ENCODE measurements at regions not wholly inside any gene's neighbourhood (a gene's known extent, or its start where the extent isn't known, plus 50 kb on each side); places are given as distances from the start of the nearest gene placed in this dataset.
"Not testable (repeated sequence)": the region's sequence is repeated elsewhere in the genome, so short reads cannot be mapped to it uniquely, and the experiment has no call there.

DNA sequence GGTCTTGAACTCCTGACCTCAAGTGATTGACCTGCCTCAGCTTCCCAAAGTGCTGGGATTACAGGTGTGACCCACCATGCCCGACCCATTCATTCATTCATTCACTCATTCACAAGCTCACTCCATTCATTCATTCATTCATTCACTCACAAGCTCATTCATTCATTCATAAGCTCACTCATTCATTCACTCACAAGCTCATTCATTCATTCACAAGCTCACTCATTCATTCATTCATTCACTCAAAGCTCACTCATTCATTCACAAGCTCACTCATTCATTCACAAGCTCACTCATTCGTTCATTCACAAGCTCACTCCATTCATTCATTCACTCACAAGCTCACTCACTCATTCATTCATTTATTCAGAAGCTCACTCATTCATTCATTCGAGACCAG is 198.6 kb downstream of the SHOX start:
- DNase-seq = no peak

DNA sequence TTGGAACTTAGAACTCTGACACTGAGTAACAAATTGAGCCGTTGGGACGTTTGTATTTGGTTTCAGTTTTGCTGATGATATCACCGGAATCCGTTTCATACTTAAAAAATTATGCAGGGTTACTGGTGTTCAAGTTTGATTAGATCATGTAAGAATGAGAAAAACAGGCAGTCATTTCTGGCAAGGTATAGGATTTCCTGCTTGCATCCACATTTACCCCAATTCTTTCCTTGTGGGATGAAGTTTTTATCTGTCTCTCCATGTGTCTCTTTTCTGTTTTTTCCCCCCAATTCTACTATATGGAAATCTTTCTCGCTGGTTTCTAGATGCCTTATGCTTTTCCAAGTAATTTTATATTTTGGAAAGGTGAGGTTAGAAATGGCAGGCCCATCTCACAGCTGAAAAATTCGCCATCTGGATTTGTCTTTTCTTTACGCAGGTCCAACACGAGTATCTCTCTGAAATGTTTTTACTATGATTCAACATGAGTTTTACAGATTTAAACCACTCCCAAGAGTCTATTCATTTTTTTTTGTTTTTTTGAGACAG is 197.9 kb downstream of the SHOX start:
- no peak for DNase-seq

DNA sequence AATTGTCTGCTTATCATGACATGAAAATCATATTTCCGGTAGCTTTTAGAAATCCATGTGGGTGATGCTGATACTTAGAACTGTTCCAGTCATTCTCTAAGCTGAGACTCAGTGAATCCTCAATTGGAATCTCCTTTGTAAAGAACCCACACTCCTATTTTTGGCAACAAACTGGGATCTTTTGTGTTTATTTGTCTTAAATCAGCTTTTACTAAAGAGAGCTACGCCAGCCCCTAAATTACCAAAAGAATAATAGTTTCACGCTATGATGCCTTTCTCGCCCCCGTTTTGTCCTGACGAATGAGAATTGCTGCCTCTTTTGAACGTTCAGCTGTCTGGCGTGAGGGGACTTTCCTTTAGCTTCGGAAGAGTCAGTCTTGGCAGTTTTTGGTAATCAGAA is 195.9 kb downstream of the SHOX start:
- no peak for DNase-seq

DNA sequence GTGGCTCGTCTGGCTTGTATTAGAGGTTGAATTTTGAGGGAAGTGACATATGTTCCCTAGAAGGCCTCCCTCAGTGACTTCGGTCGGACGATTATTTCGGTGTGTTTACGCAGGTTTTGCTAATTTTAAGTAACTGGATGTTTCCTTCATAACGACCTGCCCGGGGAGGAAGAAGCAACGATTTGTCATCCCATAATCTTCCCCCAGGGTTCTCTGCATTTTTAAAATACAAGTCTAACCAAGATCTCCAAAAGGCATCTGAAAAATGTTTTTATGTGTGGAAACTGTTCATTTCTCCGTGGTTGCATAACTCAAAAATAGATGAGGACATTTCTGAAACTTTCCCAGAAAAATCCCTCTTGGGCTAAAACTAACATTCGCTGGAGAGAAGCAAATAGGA is 195.4 kb downstream of the SHOX start:
- DNase-seq = no peak

DNA sequence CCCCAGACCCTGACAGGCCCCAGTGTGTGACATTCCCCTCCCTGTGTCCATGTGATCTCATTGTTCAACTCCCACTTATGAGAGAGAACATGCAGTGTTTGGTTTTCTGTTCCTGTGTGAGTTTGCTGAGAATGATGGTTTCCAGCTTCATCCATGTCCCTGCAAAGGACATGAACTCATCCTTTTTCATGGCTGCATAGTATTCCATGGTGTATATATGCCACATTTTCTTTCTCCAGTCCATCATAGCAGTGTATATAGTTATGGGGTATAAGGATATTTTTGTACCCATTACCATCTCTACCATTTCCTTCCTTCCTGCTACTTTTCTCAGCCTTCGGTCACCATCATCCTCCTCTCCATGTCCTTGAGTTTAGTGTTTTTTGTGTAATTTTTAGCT is 192.5 kb downstream of the SHOX start:
- not testable (repeated sequence) for DNase-seq

DNA sequence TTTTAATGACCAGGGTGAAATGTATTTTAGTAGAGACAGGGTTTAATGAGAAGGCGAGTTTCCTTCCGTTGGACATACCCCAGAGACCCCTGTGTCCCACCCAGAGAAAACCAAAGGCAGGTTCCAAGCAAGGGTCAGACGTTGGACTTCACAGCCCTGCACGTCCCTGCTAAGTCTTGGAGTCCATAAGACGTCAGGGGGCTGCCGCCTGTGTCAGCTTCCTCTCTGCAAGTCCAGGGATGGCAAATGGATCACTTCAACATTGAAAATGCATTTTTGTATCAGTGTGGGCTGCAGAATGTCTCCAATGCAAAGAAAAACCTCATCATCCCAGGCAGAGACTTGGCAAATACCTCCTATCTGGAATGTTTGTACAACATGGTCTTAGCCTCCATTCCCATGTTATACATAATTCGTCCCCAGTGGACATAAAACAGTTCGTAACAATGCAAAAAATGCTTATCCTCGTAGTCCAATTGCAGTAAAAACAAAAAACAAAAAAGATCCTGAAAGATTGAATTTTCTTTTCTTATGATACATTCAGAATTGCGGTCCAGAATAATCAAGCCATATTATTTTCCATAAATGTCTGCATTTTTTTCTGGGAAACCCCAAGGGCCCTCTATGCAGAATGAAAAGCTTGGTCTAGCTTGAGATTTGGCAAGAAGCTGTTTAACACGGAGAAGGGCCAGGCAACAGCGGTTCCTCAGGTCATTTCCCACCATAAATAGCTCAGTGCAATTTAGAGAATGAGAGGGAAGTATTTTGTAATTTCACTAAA is 190.9 kb downstream of the SHOX start:
- no peak for DNase-seq

DNA sequence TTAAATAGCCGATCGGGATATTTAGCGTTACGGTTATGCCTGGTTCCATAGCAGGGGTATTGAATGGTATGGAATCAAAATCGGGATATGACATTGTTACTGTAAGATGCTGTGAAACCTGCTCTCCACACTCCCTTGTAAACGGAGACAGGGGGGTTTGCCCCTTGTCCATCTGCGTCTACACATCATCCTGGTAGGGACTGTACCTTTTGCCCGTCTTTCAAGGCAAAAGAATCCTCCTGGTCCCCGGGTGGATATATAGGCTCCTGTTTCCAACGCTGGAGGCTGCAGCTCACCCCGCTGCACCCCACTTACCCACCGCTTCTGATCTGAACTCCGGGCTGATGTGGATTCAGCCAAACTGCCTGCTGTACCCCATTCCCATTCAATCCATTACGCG is 189.1 kb downstream of the SHOX start:
- no peak for DNase-seq

DNA sequence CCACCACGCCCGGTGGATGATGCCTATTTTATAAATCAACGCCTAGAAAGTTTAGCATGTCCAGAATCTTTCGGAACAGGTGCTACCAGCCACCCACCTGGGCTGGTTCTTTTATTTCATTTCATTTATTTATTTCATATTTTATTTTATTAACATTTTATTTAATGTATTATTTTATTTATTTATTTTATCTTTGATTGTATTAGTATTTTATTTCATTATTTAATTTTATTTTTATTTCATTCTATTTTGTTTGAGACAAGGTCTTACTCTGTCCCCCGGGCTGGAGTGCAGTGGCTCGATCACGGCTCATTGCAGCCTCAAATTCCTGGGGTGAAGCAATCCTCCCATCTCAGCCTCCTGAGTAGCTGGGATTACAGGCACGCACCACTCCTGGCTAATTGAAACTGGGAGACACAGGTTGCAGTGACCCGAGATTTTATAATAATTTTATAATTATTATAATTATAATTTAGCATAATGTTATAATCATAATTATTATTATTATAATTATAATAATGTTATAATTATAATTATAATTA is 187.2 kb downstream of the SHOX start:
- no peak for DNase-seq

DNA sequence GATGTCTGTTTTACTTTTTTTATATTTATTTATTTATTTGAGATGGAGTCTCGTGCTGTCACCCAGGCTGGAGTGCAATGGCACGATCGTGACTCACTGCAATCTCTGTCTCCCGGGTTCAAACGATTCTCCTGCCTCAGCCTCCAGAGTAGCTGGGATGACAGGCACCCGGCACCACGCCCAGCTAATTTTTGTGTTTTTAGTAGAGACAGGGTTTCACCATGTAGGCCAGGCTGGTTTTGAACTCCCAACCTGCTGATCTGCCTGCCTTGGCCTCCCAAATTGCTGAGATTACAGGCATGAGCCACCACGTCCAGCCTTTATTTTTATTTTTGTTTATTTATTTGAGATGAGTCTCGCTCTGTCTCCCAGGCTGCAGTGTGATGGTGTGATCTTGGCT is 186.6 kb downstream of the SHOX start:
- DNase-seq = not testable (repeated sequence)

DNA sequence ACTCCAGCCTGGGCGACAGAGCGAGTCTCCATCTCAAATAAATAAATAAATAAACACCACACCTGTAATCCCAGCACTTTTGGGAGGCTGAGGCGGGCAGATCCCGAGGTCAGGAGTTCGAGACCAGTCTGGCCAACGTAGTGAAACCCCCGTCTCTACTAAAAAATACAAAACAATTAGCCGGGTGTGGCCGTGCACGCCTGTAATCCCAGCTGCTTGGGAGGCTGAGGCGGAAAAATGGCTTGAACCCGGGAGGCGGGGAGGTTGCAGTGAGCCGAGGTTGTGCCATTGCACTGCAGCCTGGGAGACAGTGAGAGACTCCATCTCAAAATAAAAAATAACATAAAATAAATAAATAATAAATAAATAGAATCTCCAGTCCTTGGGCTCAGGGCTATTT is 185.8 kb downstream of the SHOX start:
- DNase-seq = no peak

DNA sequence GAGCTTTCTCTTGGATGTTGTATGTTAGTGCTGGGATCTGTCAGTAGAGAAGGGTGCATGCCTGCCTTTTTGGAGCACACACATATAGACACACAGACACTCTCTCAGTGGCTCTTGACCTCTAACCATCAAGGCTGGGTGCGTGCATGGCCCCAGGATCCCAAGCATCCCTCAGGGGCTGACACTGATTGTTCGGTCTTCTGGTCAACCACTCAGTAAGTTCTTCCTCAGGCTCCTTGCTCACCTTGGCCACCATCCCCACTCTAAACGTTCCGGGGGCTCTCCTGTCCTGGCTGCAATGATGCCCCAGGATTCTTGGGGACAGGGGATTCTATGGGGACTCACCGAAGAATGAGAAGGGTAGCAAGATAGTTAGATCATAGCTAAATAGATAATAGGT is 179.6 kb downstream of the SHOX start:
- no peak for DNase-seq

DNA sequence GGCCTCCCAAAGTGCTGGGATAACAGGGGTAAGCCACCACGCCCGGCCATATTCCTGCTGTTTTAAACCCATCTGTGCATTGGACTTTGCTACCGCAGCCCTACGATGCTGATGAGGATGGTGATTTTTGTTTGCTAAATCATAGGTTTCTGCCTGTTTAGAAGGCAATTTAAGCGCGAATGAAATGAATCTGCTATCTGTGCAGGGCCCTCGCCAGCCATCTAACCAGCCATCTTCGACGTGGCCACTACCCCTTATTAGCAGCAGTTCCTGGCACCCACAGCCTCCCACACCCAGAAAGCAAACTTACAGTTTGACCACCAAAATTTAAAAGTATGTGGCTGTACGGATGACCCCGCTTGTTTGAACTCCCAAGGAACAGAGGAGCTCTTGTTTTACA is 178.5 kb downstream of the SHOX start:
- DNase-seq = no peak

DNA sequence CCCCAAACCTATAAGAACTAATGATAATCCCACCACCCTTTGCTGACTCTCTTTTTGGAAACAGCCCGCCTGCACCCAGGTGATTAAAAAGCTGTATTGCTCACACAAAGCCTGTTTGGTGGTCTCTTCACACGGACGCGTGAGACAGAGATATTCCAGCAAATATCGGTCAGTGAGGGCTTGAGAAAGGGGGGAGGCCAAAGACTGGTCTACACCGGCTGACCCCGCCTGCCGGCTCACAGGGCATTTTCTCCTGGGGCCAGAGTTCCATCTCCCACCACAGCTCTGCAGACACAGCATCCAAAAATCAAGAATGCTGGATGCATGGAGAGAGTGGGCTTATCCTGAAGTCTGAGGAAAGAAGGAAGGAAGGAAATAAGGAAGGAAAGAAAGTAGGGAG is 176.0 kb downstream of the SHOX start:
- DNase-seq = no peak

DNA sequence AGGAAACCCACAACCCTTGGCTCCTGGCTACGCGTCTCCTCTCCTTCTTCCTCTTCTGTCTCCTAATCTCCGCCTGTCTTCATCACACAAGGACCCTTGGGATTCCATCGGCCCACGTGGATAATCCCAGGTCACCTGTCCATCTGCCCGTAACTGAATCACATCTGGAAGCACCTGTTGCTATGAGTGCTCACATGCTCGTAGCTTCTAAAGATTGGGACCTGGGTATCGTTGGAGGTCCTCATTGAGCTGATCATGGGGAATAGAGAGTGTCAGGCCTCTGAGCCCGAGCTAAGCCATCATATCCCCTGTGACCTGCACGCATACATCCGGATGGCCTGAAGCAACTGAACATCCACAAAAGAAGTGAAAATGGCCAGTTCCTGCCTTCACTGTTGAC is 175.4 kb downstream of the SHOX start:
- no peak for DNase-seq

DNA sequence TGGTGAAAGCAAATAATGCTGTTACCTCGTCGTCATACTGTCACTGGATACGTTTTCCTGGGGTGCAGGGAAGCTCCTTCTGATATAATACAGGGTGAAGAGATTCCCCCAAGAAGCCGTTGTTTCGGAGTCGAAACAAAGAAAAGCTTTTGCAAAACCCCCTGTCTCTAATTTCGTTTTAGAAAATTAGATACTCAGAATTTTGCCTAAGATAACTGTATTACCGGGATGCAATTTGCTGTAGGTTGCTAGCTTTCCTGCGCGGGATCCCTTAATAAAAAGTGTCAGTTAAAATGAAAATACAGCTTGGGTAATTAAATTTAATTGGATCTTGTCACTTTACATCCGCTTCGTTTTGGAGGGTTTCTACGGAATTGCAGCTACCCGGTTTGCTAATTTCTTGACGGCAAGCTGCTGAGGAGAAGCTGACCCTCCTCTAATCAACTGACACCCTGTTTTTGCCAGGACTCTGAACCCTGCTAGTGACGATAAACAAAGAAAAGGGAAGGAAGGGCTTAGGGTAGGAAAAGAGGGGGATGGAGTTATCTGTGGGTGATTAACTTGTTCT is 174.6 kb downstream of the SHOX start:
- DNase-seq = no peak

DNA sequence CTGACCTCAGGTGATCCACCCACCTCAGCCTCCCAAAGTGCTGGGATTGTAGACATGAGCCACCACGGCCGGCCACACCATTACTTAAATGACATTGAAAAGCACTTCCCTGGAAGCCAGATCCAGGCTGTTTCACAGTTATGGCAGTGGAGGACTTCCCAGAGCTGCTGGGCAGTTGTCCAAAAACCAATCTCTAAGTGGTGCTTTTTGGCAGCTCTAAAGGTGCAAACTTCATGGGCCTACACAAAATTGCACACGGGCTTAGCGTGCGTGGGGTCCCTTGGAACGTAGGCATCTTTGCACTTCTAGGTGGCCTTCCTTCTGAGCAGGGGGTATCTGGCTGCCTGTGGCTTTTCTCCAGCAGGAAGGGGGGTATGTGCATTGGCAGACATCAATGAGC is 172.3 kb downstream of the SHOX start:
- no peak for DNase-seq

DNA sequence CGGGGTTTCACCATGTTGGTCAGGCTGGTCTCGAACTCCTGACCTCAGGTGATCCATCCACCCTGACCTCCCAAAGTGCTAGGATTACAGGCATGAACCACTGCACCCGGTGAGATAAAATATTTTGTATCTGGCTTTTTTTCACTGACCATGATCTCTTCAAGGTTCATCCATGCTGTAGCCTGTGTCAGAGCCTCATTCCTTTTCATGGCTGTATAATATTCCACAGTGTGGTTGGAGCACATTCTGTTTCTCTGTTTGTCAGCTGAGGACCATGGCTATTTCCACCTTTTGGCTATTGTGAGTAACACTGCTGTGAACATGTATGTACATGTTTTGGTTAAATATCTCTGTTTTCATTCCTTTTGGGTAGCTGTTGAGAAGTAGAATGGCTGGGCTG is 169.2 kb downstream of the SHOX start:
- DNase-seq = no peak

DNA sequence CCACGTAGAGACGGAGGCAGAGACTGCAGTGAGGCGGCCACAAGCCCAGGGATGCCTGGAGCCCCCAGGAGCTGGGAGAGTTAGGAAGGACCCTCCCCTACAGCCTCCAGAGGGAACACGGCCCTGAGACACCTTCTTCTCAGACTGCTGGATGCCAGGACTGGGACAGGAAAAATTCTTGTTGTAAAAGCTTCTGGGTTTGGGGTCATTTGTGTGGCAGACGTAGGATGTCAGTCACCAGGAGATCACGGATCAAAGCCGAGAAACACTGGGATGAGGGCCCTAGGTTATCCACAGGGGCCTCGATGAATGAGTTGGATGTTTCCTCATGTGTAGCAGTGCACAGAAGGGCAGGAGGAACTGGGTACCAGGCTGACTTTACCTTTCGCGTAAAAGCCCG is 163.7 kb downstream of the SHOX start:
- DNase-seq = no peak

DNA sequence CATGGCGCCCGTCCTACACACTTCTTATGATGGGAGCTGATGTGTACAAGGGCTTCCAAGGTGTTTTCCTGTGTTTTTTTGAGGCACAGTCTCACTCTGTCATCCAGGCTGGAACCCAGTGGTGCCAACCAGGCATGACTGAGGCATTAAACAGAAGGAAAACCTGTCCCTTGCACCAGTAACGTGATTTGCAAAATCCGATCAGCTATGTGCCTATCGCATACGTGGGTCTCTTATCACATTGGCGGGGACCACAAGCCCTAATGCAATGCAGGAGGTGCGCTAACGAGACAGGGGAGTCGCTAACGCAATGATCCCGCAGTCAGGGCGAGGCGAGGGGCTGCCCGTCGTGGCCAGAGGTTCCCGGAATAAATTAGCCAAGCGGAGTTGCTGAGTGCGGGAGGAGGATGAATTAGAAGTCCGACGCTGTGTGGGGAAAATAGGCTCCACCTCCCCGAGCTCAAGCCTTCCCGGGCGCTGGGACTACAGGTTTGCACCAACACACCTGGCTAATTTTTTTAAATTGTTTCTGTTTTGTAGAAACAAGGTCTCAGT is 162.7 kb downstream of the SHOX start:
- no peak for DNase-seq

DNA sequence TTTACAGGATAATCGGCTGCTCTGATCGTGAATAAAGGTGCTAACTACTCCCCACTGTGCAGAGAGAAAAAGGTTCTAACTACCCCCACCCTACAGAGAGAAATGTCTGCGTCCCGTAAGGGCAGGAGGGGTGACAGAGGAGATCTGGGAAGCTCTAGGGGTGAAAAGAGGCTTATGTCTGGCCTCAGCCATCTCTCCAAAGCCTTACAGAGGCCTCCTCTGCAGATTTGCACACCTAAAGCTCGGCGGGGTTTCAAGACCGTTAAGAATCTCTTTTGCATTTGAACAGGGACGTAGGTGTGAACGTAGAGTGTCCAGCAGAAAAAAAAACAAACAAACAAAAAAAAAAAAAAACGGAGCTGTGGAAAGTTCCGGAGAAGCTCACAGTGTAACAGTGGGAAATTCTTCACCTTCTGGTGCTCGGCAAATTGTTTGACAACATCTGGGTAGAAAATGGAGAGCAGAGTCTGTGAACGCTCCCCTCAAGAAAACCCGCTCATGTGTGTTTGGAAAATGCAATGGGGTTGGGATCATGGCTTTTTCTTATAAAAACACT is 161.0 kb downstream of the SHOX start:
- no peak for DNase-seq

DNA sequence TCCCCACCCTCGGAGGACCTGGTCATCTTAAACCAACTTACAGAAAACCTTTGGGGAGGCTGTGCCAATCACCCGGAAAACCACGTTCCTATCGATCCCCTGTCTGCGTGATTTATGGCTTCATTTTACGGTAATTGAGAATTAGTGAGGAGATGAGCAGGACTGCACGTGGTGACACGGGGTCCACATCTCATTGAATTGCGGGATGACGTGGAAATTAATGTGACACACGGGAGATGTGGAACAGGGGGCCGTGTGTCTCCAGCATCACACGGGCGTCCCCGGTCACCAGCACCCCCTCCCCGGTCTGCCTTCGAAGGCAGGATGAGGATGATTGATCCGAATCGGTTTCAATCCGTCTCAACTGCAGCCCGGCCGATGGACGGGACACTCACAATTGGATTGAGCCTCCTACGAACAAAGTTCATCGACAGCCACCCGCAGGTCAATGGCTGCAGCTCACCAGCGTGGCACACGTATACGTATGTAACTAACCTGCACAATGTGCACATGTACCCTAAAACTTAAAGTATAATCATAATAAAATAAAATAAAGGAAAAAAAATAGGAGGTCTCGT is 160.3 kb downstream of the SHOX start:
- no peak for DNase-seq

DNA sequence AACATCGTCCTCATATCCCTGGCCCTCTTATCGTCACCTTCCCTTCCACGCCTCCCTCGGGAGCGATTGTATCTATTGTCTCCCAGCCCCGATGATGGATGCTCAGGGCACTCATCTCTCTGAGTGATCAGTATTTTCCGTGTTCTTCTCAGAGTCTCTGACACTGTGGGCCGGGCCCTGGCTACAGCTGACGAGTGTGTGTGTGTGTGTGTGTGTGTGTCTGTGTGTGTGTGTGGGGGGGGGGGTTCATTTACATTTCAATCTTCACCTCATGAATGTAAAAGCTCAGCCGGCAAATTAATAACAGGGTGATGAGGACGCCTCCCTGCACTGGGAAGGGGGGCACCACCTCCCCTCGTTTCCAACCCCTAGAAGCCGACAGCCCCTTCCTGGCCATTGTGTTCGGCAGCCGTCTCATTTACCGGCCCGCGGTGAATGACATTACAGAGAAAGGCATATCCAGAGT is 159.5 kb downstream of the SHOX start:
- DNase-seq = no peak

DNA sequence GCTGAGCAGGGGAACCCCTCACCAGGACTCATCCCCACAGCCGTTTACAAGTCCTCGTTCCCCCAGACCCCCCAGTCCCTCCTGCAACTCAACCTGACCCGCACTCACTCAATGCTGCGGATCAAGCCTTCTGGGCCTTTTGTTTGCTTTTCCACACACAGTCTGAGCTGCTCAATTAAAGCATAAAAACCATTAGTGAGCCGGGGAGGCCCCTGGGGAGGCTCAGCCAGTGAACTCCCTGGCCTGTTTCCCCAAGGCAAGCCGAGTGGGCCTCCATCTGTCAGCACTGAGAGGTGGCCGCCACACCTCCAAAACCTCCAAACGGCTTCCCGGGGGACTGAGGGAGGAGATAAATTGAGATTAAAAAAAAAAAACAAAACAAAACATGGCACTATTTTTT is 158.5 kb downstream of the SHOX start:
- DNase-seq = no peak
